Activated CD4-positive, alpha-beta T cell treated with anti-CD3 and anti-CD28 coated beads, Interleukin-2, amount 10 ng/mL, durations not matched to agents 7 days and 5 days (primary cell): ENCODE measurements at regions not wholly inside any gene's neighbourhood (a gene's known extent, or its start where the extent isn't known, plus 50 kb on each side); places are given as distances from the start of the nearest gene placed in this dataset.

Experiments used
- CTCF ChIA-PET: fragments of 350-600 bp; sonication (Branson Sonifier 250); formaldehyde crosslinking; loops from one replicate; lab custom pipeline; 2021; ENCODE audit warnings: antibody characterized with exemption; lab: Charles Lee
- POLR2A ChIA-PET: fragments of 350-600 bp; sonication (Branson Sonifier 250); formaldehyde crosslinking; loops from one replicate; lab custom pipeline; 2021; ENCODE audit warnings: antibody characterized with exemption; lab: Charles Lee
- DNase-seq: peaks from one replicate; pipeline ENCODE4 v3.0.0-alpha.2; 2020
- H3K27ac Mint-ChIP-seq: one replicate; pipeline ENCODE4 v1.8.0; 2021; ENCODE audit warnings: mild to moderate bottlenecking, moderate library complexity, mixed read lengths
- H3K27me3 Mint-ChIP-seq: one replicate; pipeline ENCODE4 v1.8.0; 2021; ENCODE audit warnings: mixed read lengths
- H3K36me3 Mint-ChIP-seq: one replicate; pipeline ENCODE4 v1.8.0; 2021; ENCODE audit warnings: low read depth, mixed read lengths
- H3K4me1 Mint-ChIP-seq: one replicate; pipeline ENCODE4 v1.8.0; 2021; ENCODE audit warnings: mixed read lengths
- H3K4me3 Mint-ChIP-seq: one replicate; pipeline ENCODE4 v1.8.0; 2021; ENCODE audit warnings: mild to moderate bottlenecking, moderate library complexity, mixed read lengths
- H3K9me3 Mint-ChIP-seq: one replicate; pipeline ENCODE4 v1.8.0; 2021; ENCODE audit warnings: mixed read lengths

- H3K27me3 Mint-ChIP-seq: peaks cover 6% of the 10 kb centered on the region
- ChIA-PET CTCF (no interaction called here), POLR2A (no interaction called here)
- no peaks in the 10 kb centered on the region for H3K9me3 Mint-ChIP-seq
- no peaks in the 10 kb centered on the region for H3K36me3 Mint-ChIP-seq
- no peak overlapping the region for H3K4me3 Mint-ChIP-seq
- H3K27ac Mint-ChIP-seq: no peak overlapping the region
- no peak for DNase-seq
- no peaks in the 10 kb centered on the region for H3K4me1 Mint-ChIP-seq
Observed at GRCh38 chr9:86605303-86605702, 251.1 kb upstream of the TUT7 start.

GRCh38 chr9:86604741-86605140 is 250.5 kb upstream of the TUT7 start:
- H3K9me3 Mint-ChIP-seq: no peaks in the 10 kb centered on the region
- CTCF ChIA-PET: no interaction called here

DNA sequence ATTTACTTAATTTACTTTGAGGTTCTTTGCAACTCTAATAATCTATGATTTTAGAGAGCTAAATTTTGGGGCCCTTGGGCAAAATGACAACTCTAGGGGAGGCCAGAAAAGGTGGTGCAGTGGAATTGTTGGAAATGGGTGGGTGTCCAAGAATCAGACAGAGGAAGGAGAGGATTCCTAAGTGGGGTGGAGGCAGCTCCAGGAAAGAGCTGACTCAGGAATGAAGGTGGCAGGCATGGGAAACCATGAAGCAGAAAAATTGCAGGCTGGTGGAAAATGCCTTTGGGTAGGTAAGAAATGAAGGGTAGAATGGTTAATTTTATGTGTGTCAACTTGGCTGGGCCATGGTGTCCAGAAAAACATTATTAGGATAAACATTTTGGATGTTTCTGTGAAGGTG is 248.5 kb upstream of the TUT7 start:
- CTCF ChIA-PET: no interaction called here
- H3K36me3 Mint-ChIP-seq: no peaks in the 10 kb centered on the region

More at GRCh38 chr9:86604741-86605140, 250.5 kb upstream of the TUT7 start:
- Mint-ChIP-seq H3K27me3 (peaks cover 8% of the 10 kb centered on the region), H3K4me3 (no peak overlapping the region), H3K36me3 (no peaks in the 10 kb centered on the region), H3K27ac (no peak overlapping the region), H3K4me1 (no peaks in the 10 kb centered on the region)
- no peak for DNase-seq
- POLR2A ChIA-PET: no interaction called here

DNA sequence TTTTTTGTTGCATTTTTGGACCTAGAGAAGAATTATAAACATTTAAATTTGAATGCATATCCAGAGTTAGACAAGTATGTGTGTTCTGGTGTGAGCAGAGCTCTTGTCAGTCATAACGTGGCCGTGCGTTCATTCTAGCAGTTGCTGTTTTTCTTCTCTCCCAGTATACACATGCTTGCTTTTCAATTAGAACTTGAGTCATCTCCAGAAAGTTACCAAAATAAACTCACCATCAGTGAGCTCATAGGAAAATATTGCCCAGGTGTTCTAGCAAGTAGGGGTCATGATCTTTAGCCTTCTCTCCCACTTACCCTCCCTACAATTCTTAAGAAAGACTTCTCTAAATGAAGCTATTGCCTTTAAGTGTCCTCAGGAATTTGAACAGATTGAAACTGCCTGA is 247.5 kb upstream of the TUT7 start:
- H3K36me3 Mint-ChIP-seq: no peaks in the 10 kb centered on the region
- H3K27ac Mint-ChIP-seq: no peak overlapping the region
- peaks cover 14% of the 10 kb centered on the region for H3K27me3 Mint-ChIP-seq
- no peak overlapping the region for H3K4me3 Mint-ChIP-seq
- ChIA-PET POLR2A (no interaction called here), CTCF (no interaction called here)
- DNase-seq: no peak
- no peaks in the 10 kb centered on the region for H3K4me1 Mint-ChIP-seq
- H3K9me3 Mint-ChIP-seq: no peaks in the 10 kb centered on the region

More for the DNA sequence above, 248.5 kb upstream of the TUT7 start:
- Mint-ChIP-seq H3K9me3 (no peaks in the 10 kb centered on the region), H3K27me3 (peaks cover 14% of the 10 kb centered on the region), H3K27ac (no peak overlapping the region), H3K4me3 (no peak overlapping the region), H3K4me1 (no peaks in the 10 kb centered on the region)
- no peak for DNase-seq
- POLR2A ChIA-PET: no interaction called here

DNA sequence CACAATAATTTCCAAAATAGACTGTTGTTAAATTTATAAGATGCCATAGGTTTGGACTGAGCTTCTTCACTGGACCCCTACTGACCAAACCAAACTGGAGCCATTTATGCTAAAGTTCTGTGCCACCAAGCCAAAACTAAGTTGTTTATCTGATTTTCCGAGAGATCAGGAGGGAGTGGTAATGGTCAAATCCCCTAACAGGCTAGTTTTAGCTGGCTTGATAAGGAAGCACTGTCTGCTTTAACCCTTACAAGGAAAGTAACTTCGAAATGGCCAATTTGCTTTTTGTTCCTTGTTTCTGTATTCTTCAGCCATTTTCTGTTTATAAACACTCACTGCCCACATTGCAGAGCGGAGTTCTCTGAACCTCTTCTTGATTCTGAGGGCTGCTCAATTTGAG is 246.8 kb upstream of the TUT7 start:
- H3K27ac Mint-ChIP-seq: no peak overlapping the region
- no peak overlapping the region for H3K4me3 Mint-ChIP-seq
- no peaks in the 10 kb centered on the region for H3K4me1 Mint-ChIP-seq
- H3K27me3 Mint-ChIP-seq: peaks cover 19% of the 10 kb centered on the region
- ChIA-PET POLR2A (no interaction called here), CTCF (interaction anchor here (0.6 kb wide), 1 partner anchor 124 kb away, joined by 3 read pairs; no protein-coding TSS in a partner anchor)
- no peak for DNase-seq
- no peaks in the 10 kb centered on the region for H3K36me3 Mint-ChIP-seq
- no peaks in the 10 kb centered on the region for H3K9me3 Mint-ChIP-seq

GRCh38 chr9:86600291-86600690 is 246.1 kb upstream of the TUT7 start:
- Mint-ChIP-seq H3K4me3 (no peak overlapping the region), H3K27ac (no peak overlapping the region), H3K36me3 (no peaks in the 10 kb centered on the region), H3K4me1 (no peaks in the 10 kb centered on the region), H3K9me3 (no peaks in the 10 kb centered on the region), H3K27me3 (peaks cover 19% of the 10 kb centered on the region)
- no peak for DNase-seq
- POLR2A ChIA-PET: no interaction called here
- CTCF ChIA-PET: interaction anchor here (0.6 kb wide), 1 partner anchor 125 kb away, joined by 3 read pairs; no protein-coding TSS in a partner anchor

- CTCF ChIA-PET: no interaction called here
Observed at GRCh38 chr9:86599561-86599960, 245.4 kb upstream of the TUT7 start.

GRCh38 chr9:86598411-86599239 is 244.4 kb upstream of the TUT7 start:
- no peak for DNase-seq
- Mint-ChIP-seq H3K4me3 (no peak overlapping the region), H3K9me3 (no peaks in the 10 kb centered on the region), H3K4me1 (no peaks in the 10 kb centered on the region), H3K27ac (no peak overlapping the region), H3K27me3 (peaks cover 19% of the 10 kb centered on the region), H3K36me3 (no peaks in the 10 kb centered on the region)
- POLR2A ChIA-PET: interaction anchor here (0.7 kb wide), 1 partner anchor 408 kb away, joined by 3 read pairs; no protein-coding TSS in a partner anchor
- CTCF ChIA-PET: no interaction called here

More at GRCh38 chr9:86599561-86599960, 245.4 kb upstream of the TUT7 start:
- Mint-ChIP-seq H3K27ac (no peak overlapping the region), H3K4me3 (no peak overlapping the region), H3K4me1 (no peaks in the 10 kb centered on the region), H3K36me3 (no peaks in the 10 kb centered on the region), H3K9me3 (no peaks in the 10 kb centered on the region), H3K27me3 (peaks cover 19% of the 10 kb centered on the region)
- POLR2A ChIA-PET: no interaction called here
- DNase-seq: no peak

DNA sequence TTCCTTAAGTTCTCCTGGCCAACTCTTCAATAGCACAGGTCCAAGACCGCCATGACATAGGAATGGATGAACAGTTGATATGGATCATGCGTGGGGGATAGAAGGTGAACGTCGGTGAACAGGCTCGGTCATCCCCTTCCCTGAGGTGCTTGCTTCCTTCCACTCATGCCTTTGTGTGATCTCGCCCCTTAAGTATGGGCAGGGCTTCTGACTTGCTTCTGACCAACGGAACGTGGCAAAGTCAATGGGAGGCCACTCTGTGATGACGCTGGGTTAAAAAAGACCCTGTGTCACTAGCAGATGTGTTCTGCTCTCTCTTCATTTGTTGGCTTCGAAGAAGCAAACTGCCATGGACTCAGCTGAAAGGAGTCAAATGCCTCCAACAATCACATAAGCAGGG is 240.5 kb upstream of the TUT7 start:
- DNase-seq: no peak
- ChIA-PET POLR2A (no interaction called here), CTCF (no interaction called here)
- no peak overlapping the region for H3K27ac Mint-ChIP-seq
- no peaks in the 10 kb centered on the region for H3K36me3 Mint-ChIP-seq
- H3K27me3 Mint-ChIP-seq: peaks cover 10% of the 10 kb centered on the region
- H3K4me3 Mint-ChIP-seq: no peak overlapping the region
- H3K4me1 Mint-ChIP-seq: no peaks in the 10 kb centered on the region
- H3K9me3 Mint-ChIP-seq: no peaks in the 10 kb centered on the region

DNA sequence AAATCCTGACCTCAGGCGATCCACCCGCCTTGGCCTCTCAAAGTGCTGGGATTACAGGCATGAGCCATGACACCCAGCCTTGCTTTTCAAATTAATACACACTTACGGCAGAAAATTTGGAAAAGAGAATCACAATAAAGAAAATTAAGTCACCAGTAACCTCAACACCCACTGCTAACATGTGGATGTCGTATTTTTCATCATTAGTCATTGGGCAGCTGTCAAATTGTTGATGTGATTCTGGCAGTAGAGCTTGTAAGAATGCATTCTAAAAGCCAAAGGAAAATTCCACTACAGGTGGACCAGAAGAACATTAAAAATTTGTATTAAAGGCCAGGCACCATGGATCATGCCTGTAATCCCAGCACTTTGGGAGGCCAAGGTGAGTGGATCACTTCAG is 237.3 kb upstream of the TUT7 start:
- ChIA-PET POLR2A (no interaction called here), CTCF (no interaction called here)
- Mint-ChIP-seq H3K4me3 (no peak overlapping the region), H3K9me3 (no peaks in the 10 kb centered on the region), H3K27ac (no peak overlapping the region), H3K36me3 (no peaks in the 10 kb centered on the region), H3K27me3 (peaks cover 3% of the 10 kb centered on the region), H3K4me1 (no peaks in the 10 kb centered on the region)
- DNase-seq: no peak

DNA sequence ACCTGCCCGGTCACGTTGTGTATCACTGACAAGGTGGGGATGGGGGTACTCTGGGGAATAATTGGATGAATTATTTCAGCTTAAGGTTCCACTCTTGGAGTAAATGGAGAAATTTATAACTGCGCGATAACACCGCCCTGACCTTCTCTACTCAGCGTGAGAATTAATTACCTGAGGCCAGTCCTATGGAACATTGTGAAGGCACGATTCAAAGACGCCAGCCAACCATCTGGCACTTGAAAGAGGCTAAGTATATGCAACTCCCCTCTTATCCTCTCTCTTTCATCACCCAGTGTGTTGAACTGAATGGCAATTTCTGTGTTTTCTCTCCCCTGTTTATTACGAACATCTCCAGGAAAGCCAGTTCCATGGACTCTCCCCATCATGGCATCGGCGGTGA is 235.5 kb upstream of the TUT7 start:
- Mint-ChIP-seq H3K36me3 (no peaks in the 10 kb centered on the region), H3K4me3 (no peak overlapping the region), H3K4me1 (peaks cover 4% of the 10 kb centered on the region), H3K9me3 (no peaks in the 10 kb centered on the region), H3K27ac (no peak overlapping the region), H3K27me3 (no peaks in the 10 kb centered on the region)
- ChIA-PET POLR2A (no interaction called here), CTCF (no interaction called here)
- no peak for DNase-seq

- POLR2A ChIA-PET: no interaction called here
- Mint-ChIP-seq H3K4me1 (peaks cover 4% of the 10 kb centered on the region), H3K9me3 (no peaks in the 10 kb centered on the region), H3K27me3 (no peaks in the 10 kb centered on the region), H3K27ac (no peak overlapping the region), H3K36me3 (no peaks in the 10 kb centered on the region), H3K4me3 (no peak overlapping the region)
- CTCF ChIA-PET: no interaction called here
- no peak for DNase-seq
Observed at GRCh38 chr9:86589273-86589672, 235.1 kb upstream of the TUT7 start.

DNA sequence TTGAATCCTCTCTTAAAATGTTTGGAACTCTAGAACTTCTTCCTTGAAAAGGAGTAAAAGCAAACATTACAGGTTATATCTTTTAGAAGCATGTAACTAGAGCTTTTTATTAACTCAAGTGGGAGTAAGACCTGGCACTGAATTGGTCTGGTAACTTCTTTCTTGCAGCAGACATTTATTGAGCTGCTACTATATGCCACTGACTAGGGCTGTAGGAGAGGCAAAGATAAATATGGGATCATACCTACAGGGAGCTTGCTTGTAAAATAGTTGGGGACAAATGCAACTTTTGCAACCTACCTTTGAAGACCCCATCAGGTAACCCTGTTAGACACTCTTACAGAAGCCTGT is 231.9 kb upstream of the TUT7 start:
- ChIA-PET CTCF (no interaction called here), POLR2A (no interaction called here)
- Mint-ChIP-seq H3K36me3 (no peaks in the 10 kb centered on the region), H3K4me1 (peaks cover 4% of the 10 kb centered on the region), H3K27me3 (no peaks in the 10 kb centered on the region), H3K9me3 (no peaks in the 10 kb centered on the region), H3K4me3 (peak overlapping the region; percentile 53), H3K27ac (peak overlapping the region; percentile 39)
- DNase-seq: no peak
